Uterus (tissue), 3 donors: ENCODE measurements at regions not wholly inside any gene's neighbourhood (a gene's known extent, or its start where the extent isn't known, plus 50 kb on each side); places are given as distances from the start of the nearest gene placed in this dataset.
A peak's percentile ranks its signal among the peaks of the same experiment; 100 is the strongest.

Experiments used
- DNase-seq, 2 donors: peaks; one replicate each; pipeline ENCODE4 v3.0.0-alpha.2; 2019 to 2020
- H3K27ac ChIP-seq, 2 donors: fragments of 200-600 bp; sonication (generic); 1 replicate in 1 of 2; 2 replicates in 1 of 2; pipeline ENCODE4 v1.5.1; 2016 to 2018
- H3K27me3 ChIP-seq, 2 donors: fragments of 200-600 bp; sonication (generic); one replicate each; pipeline ENCODE4 v1.5.1; 2018 to 2019; ENCODE audit warnings: control low read depth in 1 of 2
- H3K36me3 ChIP-seq, 2 donors: fragments of 200-600 bp; sonication (generic); one replicate each; pipeline ENCODE4 v1.5.1; 2019; ENCODE audit warnings: control low read depth in 1 of 2
- H3K4me1 ChIP-seq, 2 donors: fragments of 200-600 bp; sonication (generic); one replicate each; pipeline ENCODE4 v1.5.1; 2018 to 2019; ENCODE audit warnings: control low read depth in 1 of 2
- H3K4me3 ChIP-seq, 2 donors: fragments of 200-600 bp; sonication (generic); 1 replicate in 1 of 2; 2 replicates in 1 of 2; pipeline ENCODE4 v1.5.1; 2018 to 2019; ENCODE audit warnings: mild to moderate bottlenecking in 1 of 2
- H3K9me3 ChIP-seq, 2 donors: fragments of 200-600 bp; sonication (generic); one replicate each; pipeline ENCODE4 v1.5.1; 2019; ENCODE audit warnings: control low read depth in 1 of 2
- CTCF ChIP-seq, 4 experiments: fragments of 200-600 bp in 2 of 4; fragments of 450-650 bp in 2 of 4; sonication (generic) in 2 of 4; IDR thresholded peaks; one replicate each; pipeline ENCODE4 v1.5.1; 2016 to 2019; ENCODE audit warnings: antibody characterized with exemption in 4 of 4, mild to moderate bottlenecking in 2 of 4, moderate library complexity in 1 of 4
- POLR2A ChIP-seq, 2 donors: fragments of 450-650 bp; IDR thresholded peaks; one replicate each; pipeline ENCODE4 v1.6.1; 2016; ENCODE audit warnings: antibody characterized with exemption in 2 of 2, mild to moderate bottlenecking in 1 of 2, moderate library complexity in 1 of 2
- intact Hi-C: fragments of 100-400 bp; cut with DNase I; formaldehyde crosslinking; loops from one replicate; pipeline ENCODE4 v1.15.1; 2023; ENCODE audit warnings: low total_unique reads
- donor health status: DM: yes; HTN: yes; CAD: no.

- H3K36me3 ChIP-seq: no peaks in the 10 kb centered on the region
- H3K9me3 ChIP-seq: no peaks in the 10 kb centered on the region
- DNase-seq: no peak
- intact Hi-C loops: no loop called here
- TF ChIP-seq CTCF (IDR thresholded peaks at IDR 0.05) (no peak), POLR2A (IDR thresholded peaks at IDR 0.05) (no peak)
- H3K4me1 ChIP-seq: peaks cover 0 to 4% of the 10 kb centered on the region in 2 donors
- H3K4me3 ChIP-seq: no peak overlapping the region
- H3K27me3 ChIP-seq: no peaks in the 10 kb centered on the region
- peak overlapping the region in 1 of 2 donors; percentile 21 for H3K27ac ChIP-seq
These were observed 354.1 kb upstream of the CELF2 start for GRCh38 chr10:10663622-10664021.

- intact Hi-C loops: no loop called here
- Histone ChIP-seq H3K4me1 (no peaks in the 10 kb centered on the region), H3K27me3 (no peaks in the 10 kb centered on the region), H3K9me3 (no peaks in the 10 kb centered on the region), H3K36me3 (no peaks in the 10 kb centered on the region), H3K4me3 (no peak overlapping the region), H3K27ac (no peak overlapping the region)
- DNase-seq: no peak
- no peak for TF ChIP-seq POLR2A (IDR thresholded peaks at IDR 0.05)
- TF ChIP-seq CTCF (IDR thresholded peaks at IDR 0.05): no peak
These were observed 351.9 kb upstream of the CELF2 start for GRCh38 chr10:10665750-10666149.

DNA sequence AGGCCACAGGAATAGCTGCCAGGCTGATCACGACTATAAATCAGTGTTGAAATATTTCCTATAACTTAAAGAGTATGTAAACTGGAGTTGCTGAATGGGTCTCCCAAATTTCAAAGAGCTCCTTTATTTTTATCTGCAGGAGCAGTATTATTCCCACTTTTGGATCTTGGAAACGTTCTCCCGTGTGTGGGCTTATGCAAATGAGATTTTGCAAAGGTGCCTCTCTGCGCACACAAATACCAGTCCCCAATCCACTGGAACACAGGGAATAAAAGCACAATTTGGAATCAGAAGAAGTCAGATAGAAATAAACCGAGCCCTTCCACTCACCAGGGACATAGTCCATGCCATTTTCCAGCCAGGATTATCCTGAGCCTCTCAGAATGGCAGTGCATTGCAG lies 350.2 kb upstream of the CELF2 start:
- DNase-seq: no peak
- intact Hi-C loops: no loop called here
- H3K9me3 ChIP-seq: no peaks in the 10 kb centered on the region
- H3K27me3 ChIP-seq: no peaks in the 10 kb centered on the region
- no peaks in the 10 kb centered on the region for H3K36me3 ChIP-seq
- TF ChIP-seq POLR2A (IDR thresholded peaks at IDR 0.05) (no peak), CTCF (IDR thresholded peaks at IDR 0.05) (no peak)
- no peak overlapping the region for H3K4me3 ChIP-seq
- H3K27ac ChIP-seq: no peak overlapping the region
- H3K4me1 ChIP-seq: no peaks in the 10 kb centered on the region

GRCh38 chr10:10676972-10677371 lies 340.7 kb upstream of the CELF2 start:
- TF ChIP-seq POLR2A (IDR thresholded peaks at IDR 0.05) (no peak), CTCF (IDR thresholded peaks at IDR 0.05) (no peak)
- Histone ChIP-seq H3K4me1 (no peaks in the 10 kb centered on the region), H3K27ac (no peak overlapping the region), H3K36me3 (no peaks in the 10 kb centered on the region), H3K27me3 (no peaks in the 10 kb centered on the region), H3K4me3 (no peak overlapping the region), H3K9me3 (no peaks in the 10 kb centered on the region)
- intact Hi-C loops: no loop called here
- no peak for DNase-seq

GRCh38 chr10:10677479-10677878 lies 340.2 kb upstream of the CELF2 start:
- no peak overlapping the region for H3K4me3 ChIP-seq
- H3K36me3 ChIP-seq: no peaks in the 10 kb centered on the region
- TF ChIP-seq CTCF (IDR thresholded peaks at IDR 0.05) (peak; percentile 24 to 42 (median 37)), POLR2A (IDR thresholded peaks at IDR 0.05) (no peak)
- H3K4me1 ChIP-seq: no peaks in the 10 kb centered on the region
- intact Hi-C loops: no loop called here
- H3K27ac ChIP-seq: no peak overlapping the region
- DNase-seq: peak; percentile 43 to 50
- H3K9me3 ChIP-seq: no peaks in the 10 kb centered on the region
- H3K27me3 ChIP-seq: no peaks in the 10 kb centered on the region
